HG03575 (cell line): ENCODE measurements at regions not wholly inside any gene's neighbourhood (a gene's known extent, or its start where the extent isn't known, plus 50 kb on each side); places are given as distances from the start of the nearest gene placed in this dataset.

Experiments
- ATAC-seq: cut with Tn5 transposase; IDR thresholded peaks from one replicate; pipeline ENCODE4 v1.9.1; 2021; ENCODE audit not compliant: unreplicated experiment, insufficient number of reproducible peaks, low FRiP score; ENCODE audit errors: extremely low read depth

- ATAC-seq: no peak
These were observed 582.8 kb upstream of the ZEB2 start for GRCh38 chr2:145102706-145103105.

GRCh38 chr2:145100301-145100700 lies 580.4 kb upstream of the ZEB2 start:
- ATAC-seq: no peak

GRCh38 chr2:145096582-145096981 lies 576.7 kb upstream of the ZEB2 start:
- ATAC-seq: no peak

GRCh38 chr2:145095641-145096435 lies 575.9 kb upstream of the ZEB2 start:
- ATAC-seq: no peak

- ATAC-seq: no peak
These were observed 574.5 kb upstream of the ZEB2 start for GRCh38 chr2:145094370-145094769.

GRCh38 chr2:145091967-145092366 lies 572.0 kb upstream of the ZEB2 start:
- no peak for ATAC-seq

- no peak for ATAC-seq
These were observed 571.2 kb upstream of the ZEB2 start for GRCh38 chr2:145090841-145091761.

GRCh38 chr2:145088756-145089155 lies 568.8 kb upstream of the ZEB2 start:
- ATAC-seq: no peak

GRCh38 chr2:145086910-145087309 lies 567.0 kb upstream of the ZEB2 start:
- ATAC-seq: no peak

- no peak for ATAC-seq
These were observed 565.7 kb upstream of the ZEB2 start for GRCh38 chr2:145085612-145086011.

- no peak for ATAC-seq
These were observed 560.5 kb upstream of the ZEB2 start for GRCh38 chr2:145080426-145080825.

- no peak for ATAC-seq
These were observed 559.7 kb upstream of the ZEB2 start for GRCh38 chr2:145079641-145080040.

GRCh38 chr2:145078923-145079322 lies 559.0 kb upstream of the ZEB2 start:
- no peak for ATAC-seq

GRCh38 chr2:145076085-145076484 lies 556.2 kb upstream of the ZEB2 start:
- no peak for ATAC-seq

GRCh38 chr2:145075454-145076062 lies 555.6 kb upstream of the ZEB2 start:
- ATAC-seq: no peak

- no peak for ATAC-seq
These were observed 550.8 kb upstream of the ZEB2 start for GRCh38 chr2:145070703-145071102.

GRCh38 chr2:145068509-145068908 lies 548.6 kb upstream of the ZEB2 start:
- no peak for ATAC-seq

GRCh38 chr2:145067549-145068030 lies 547.7 kb upstream of the ZEB2 start:
- ATAC-seq: no peak

- ATAC-seq: no peak
These were observed 547.1 kb upstream of the ZEB2 start for GRCh38 chr2:145066856-145067548.
